ENCODE measurements at regions not wholly inside any gene's neighbourhood (a gene's known extent, or its start where the extent isn't known, plus 50 kb on each side); places are given as distances from the start of the nearest gene placed in this dataset.

- Histone ChIP-seq H3K36me3 (ENCODE audit: control insufficient read depth, insufficient read depth, low read length) (no peaks in the 10 kb centered on the region), H3K9me3 (replicated peaks; ENCODE audit: control insufficient read depth, insufficient read depth, low read depth, low read length) (no peaks in the 10 kb centered on the region), H4K20me1 (replicated peaks; ENCODE audit: control insufficient read depth, insufficient read depth, low read length) (no peaks in the 10 kb centered on the region), H3K4me2 (ENCODE audit: insufficient read depth, low read length) (no peak overlapping the region), H2AFZ (ENCODE audit: low read depth, low read length) (no peak overlapping the region), H3K9me1 (ENCODE audit: control insufficient read depth, insufficient read depth, low read length) (no peaks in the 10 kb centered on the region), H3K27me3 (ENCODE audit: control insufficient read depth in 2 of 2, insufficient read depth in 2 of 2, low read length in 2 of 2) (no peaks in the 10 kb centered on the region), H3K27ac (ENCODE audit: extremely low read depth, low read depth, low read length) (no peak overlapping the region), H3K4me3 (no peak overlapping the region), H3K4me1 (replicated peaks in 1 of 2; ENCODE audit: control insufficient read depth in 2 of 2, insufficient read depth in 2 of 2, low read length in 2 of 2) (no peaks in the 10 kb centered on the region; a peak in 1 of 5 replicates), H3K9ac (ENCODE audit: insufficient read depth in 1 of 2, low read depth in 2 of 2, low read length in 2 of 2) (no peak overlapping the region), H3K79me2 (ENCODE audit: control insufficient read depth, insufficient read depth, low read length) (no peaks in the 10 kb centered on the region)
- POLR2A ChIA-PET = no interaction called here
- BruUV-seq (replicated peaks) = no TSS peak
- CTCF ChIA-PET (ENCODE audit: low intra/inter-chr PET ratio) = no interaction called here
- FAIRE-seq = no peak
- no peak for DNase-seq (ENCODE audit: extremely low read depth in 1 of 4, low spot score in 3 of 4)
- in situ Hi-C loops (cut with MboI) = no loop called here
- intact Hi-C loops (cut with micrococcal nuclease) = no loop called here
- 0% methylated on average over 2 of the region's 2 CpGs for WGBS (ENCODE audit: insufficient coverage, low coverage, missing lambda C conversion rate)
- TF ChIP-seq ZNF668 (CRISPR knock-in tag; IDR thresholded peaks at IDR 0.05) (no peak), ZNF146 (CRISPR knock-in tag; IDR thresholded peaks at IDR 0.05; ENCODE audit: unreplicated experiment) (no peak), ZNF778 (CRISPR knock-in tag; IDR thresholded peaks at IDR 0.05) (no peak), C11orf30 (IDR thresholded peaks at IDR 0.05; ENCODE audit: low read depth) (no peak), ZBTB1 (CRISPR knock-in tag; IDR thresholded peaks at IDR 0.05; ENCODE audit: borderline replicate concordance, low read depth) (no peak), HDAC1 (IDR thresholded peaks at IDR 0.05) (no peak), MAX (CRISPR knock-in tag; IDR thresholded peaks at IDR 0.05) (no peak), PATZ1 (CRISPR knock-in tag; IDR thresholded peaks at IDR 0.05; ENCODE audit: borderline replicate concordance) (no peak), ZNF12 (CRISPR knock-in tag; IDR thresholded peaks at IDR 0.05) (no peak), ERF (CRISPR knock-in tag; IDR thresholded peaks at IDR 0.05) (no peak)
- no peak for ATAC-seq
Observed at GRCh38 chr15:96735632-96736240, 405.2 kb downstream of the NR2F2 start.

All from K562 (cell line).